ENCODE measurements at regions not wholly inside any gene's neighbourhood (a gene's known extent, or its start where the extent isn't known, plus 50 kb on each side); places are given as distances from the start of the nearest gene placed in this dataset.

GRCh38 chr13:48910686-48911085 is 65.0 kb upstream of the FNDC3A start:
- TF ChIP-seq PAX5 (IDR thresholded peaks at IDR 0.05; ENCODE audit: insufficient read depth, low read length, severe bottlenecking) (no peak), POLR2A (IDR thresholded peaks at IDR 0.05; ENCODE audit: low read depth, low read length) (no peak), POLR2AphosphoS5 (IDR thresholded peaks at IDR 0.05; ENCODE audit: low read depth, low read length) (no peak), SPI1 (IDR thresholded peaks at IDR 0.05; ENCODE audit: low read depth, low read length) (no peak)
- DNase-seq (ENCODE audit: insufficient read length, low spot score) (no peak), FAIRE-seq (no peak)

- FAIRE-seq (no peak), DNase-seq (ENCODE audit: insufficient read length, low spot score) (no peak)
- TF ChIP-seq PAX5 (IDR thresholded peaks at IDR 0.05; ENCODE audit: insufficient read depth, low read length, severe bottlenecking) (no peak), SPI1 (IDR thresholded peaks at IDR 0.05; ENCODE audit: low read depth, low read length) (no peak), TAF1 (IDR thresholded peaks at IDR 0.05; ENCODE audit: low read depth, low read length) (no peak), POLR2A (IDR thresholded peaks at IDR 0.05; ENCODE audit: low read depth, low read length) (no peak)
Observed at GRCh38 chr13:48919751-48920150, 56.0 kb upstream of the FNDC3A start.

GRCh38 chr13:48920730-48921129 is 55.0 kb upstream of the FNDC3A start:
- no peak for FAIRE-seq

GRCh38 chr13:48923376-48923775 is 52.3 kb upstream of the FNDC3A start:
- TF ChIP-seq PAX5 (IDR thresholded peaks at IDR 0.05; ENCODE audit: insufficient read depth, low read length, severe bottlenecking): no peak
- TF ChIP-seq SPI1 (IDR thresholded peaks at IDR 0.05; ENCODE audit: low read depth, low read length): no peak
- no peak for TF ChIP-seq POU2F2 (IDR thresholded peaks at IDR 0.05; ENCODE audit: low read depth, low read length)
- no peak for TF ChIP-seq POLR2A (IDR thresholded peaks at IDR 0.05; ENCODE audit: low read depth, low read length)
- no peak for TF ChIP-seq TAF1 (IDR thresholded peaks at IDR 0.05; ENCODE audit: low read depth, low read length)
- TF ChIP-seq POLR2AphosphoS5 (IDR thresholded peaks at IDR 0.05; ENCODE audit: low read depth, low read length): no peak
- FAIRE-seq (no peak), DNase-seq (ENCODE audit: insufficient read length, low spot score) (no peak)

More at GRCh38 chr13:48920730-48921129, 55.0 kb upstream of the FNDC3A start:
- DNase-seq (ENCODE audit: insufficient read length, low spot score): no peak
- TF ChIP-seq POLR2AphosphoS5 (IDR thresholded peaks at IDR 0.05; ENCODE audit: low read depth, low read length) (no peak), POU2F2 (IDR thresholded peaks at IDR 0.05; ENCODE audit: low read depth, low read length) (no peak), POLR2A (IDR thresholded peaks at IDR 0.05; ENCODE audit: low read depth, low read length) (no peak), TAF1 (IDR thresholded peaks at IDR 0.05; ENCODE audit: low read depth, low read length) (no peak), SPI1 (IDR thresholded peaks at IDR 0.05; ENCODE audit: low read depth, low read length) (no peak), PAX5 (IDR thresholded peaks at IDR 0.05; ENCODE audit: insufficient read depth, low read length, severe bottlenecking) (no peak)

GRCh38 chr13:48925001-48925400 is 50.7 kb upstream of the FNDC3A start:
- TF ChIP-seq SPI1 (IDR thresholded peaks at IDR 0.05; ENCODE audit: low read depth, low read length) (no peak), PAX5 (IDR thresholded peaks at IDR 0.05; ENCODE audit: insufficient read depth, low read length, severe bottlenecking) (no peak), POLR2A (IDR thresholded peaks at IDR 0.05; ENCODE audit: low read depth, low read length) (no peak), TAF1 (IDR thresholded peaks at IDR 0.05; ENCODE audit: low read depth, low read length) (no peak), POU2F2 (IDR thresholded peaks at IDR 0.05; ENCODE audit: low read depth, low read length) (no peak), POLR2AphosphoS5 (IDR thresholded peaks at IDR 0.05; ENCODE audit: low read depth, low read length) (no peak)
- DNase-seq (ENCODE audit: insufficient read length, low spot score) (no peak), FAIRE-seq (no peak)

Data from GM12891 (cell line).